Epithelial cell of esophagus (primary cell): ENCODE measurements at regions not wholly inside any gene's neighbourhood (a gene's known extent, or its start where the extent isn't known, plus 50 kb on each side); places are given as distances from the start of the nearest gene placed in this dataset.

ENCODE experiments used
- DNase-seq: peaks from one replicate; pipeline ENCODE4 v3.0.0; 2010; ENCODE audit warnings: low read depth
- H3K4me3 ChIP-seq: 2 replicates; pipeline ENCODE4 v1.5.1; 2011; ENCODE audit warnings: mild to moderate bottlenecking, low read length, control low read depth
- TF ChIP-seq, protein P1 (sequence below): IDR thresholded peaks from 2 replicates; pipeline ENCODE4 v1.5.1; 2011; ENCODE audit warnings: low read depth, mild to moderate bottlenecking, low read length, control low read depth, inconsistent platforms; ENCODE audit not compliant: insufficient read depth; ENCODE audit errors: missing control alignments

DNA sequence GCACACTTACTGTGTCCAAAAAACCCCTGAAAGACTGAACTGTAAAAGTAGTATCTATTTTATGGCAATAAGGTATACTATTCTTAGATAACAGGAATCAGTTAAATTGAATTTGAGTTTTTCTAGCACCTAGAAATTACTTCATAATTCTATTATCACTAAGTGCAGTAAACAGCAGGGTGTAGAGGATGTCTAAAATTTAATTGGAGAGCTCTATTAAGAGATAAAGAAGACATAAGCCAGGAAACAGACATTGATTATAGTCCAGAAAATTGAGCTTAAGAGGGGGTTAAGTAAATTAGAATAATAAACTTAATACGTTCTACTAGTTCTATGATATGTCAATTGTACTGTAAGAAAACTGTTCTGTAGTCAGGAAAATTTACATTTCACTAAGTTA lies 403.5 kb upstream of the CBLB start:
- TF ChIP-seq, protein P1, sequence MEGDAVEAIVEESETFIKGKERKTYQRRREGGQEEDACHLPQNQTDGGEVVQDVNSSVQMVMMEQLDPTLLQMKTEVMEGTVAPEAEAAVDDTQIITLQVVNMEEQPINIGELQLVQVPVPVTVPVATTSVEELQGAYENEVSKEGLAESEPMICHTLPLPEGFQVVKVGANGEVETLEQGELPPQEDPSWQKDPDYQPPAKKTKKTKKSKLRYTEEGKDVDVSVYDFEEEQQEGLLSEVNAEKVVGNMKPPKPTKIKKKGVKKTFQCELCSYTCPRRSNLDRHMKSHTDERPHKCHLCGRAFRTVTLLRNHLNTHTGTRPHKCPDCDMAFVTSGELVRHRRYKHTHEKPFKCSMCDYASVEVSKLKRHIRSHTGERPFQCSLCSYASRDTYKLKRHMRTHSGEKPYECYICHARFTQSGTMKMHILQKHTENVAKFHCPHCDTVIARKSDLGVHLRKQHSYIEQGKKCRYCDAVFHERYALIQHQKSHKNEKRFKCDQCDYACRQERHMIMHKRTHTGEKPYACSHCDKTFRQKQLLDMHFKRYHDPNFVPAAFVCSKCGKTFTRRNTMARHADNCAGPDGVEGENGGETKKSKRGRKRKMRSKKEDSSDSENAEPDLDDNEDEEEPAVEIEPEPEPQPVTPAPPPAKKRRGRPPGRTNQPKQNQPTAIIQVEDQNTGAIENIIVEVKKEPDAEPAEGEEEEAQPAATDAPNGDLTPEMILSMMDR: no peak
- DNase-seq: no peak
- no peak overlapping the region for H3K4me3 ChIP-seq

DNA sequence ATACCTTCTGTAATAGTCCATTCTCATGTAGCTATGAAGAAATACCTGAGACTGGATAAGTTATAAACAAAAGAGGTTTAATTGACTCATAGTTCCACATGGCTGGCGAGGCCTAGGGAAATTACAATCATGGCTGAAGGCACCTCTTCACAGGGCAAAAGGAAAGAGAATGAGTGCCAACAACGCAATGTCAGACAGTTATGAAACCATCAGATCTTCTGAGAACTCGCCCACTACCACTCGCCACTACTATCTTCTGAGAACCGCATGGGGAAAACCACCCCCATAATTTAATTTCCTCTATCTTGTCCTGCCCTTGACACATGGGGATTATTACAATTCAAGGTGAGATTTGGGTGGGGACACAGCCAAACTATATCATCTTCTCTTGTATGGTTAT lies 406.8 kb upstream of the CBLB start:
- TF ChIP-seq, protein P1: no peak
- DNase-seq: peak; percentile 9
- no peak overlapping the region for H3K4me3 ChIP-seq

DNA sequence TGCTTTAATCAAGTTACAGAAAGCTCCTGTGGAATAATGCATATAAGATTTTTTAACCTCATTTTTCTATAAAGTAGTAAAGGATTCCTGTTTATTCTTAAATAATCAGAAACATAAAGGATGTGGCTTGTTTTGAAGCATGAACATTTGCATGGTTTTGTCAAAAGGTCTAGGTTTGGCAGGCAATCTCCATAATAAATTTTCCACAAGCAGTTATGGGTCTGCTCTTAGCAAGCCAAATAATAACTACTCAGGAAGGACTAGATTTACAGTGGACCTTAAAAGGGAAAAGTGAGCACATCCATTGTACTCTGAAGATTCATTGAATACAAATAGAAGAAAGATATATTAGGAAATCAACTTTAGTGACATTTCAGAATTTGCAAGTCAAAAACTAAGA lies 407.3 kb upstream of the CBLB start:
- no peak overlapping the region for H3K4me3 ChIP-seq
- DNase-seq: no peak
- TF ChIP-seq, protein P1: no peak

DNA sequence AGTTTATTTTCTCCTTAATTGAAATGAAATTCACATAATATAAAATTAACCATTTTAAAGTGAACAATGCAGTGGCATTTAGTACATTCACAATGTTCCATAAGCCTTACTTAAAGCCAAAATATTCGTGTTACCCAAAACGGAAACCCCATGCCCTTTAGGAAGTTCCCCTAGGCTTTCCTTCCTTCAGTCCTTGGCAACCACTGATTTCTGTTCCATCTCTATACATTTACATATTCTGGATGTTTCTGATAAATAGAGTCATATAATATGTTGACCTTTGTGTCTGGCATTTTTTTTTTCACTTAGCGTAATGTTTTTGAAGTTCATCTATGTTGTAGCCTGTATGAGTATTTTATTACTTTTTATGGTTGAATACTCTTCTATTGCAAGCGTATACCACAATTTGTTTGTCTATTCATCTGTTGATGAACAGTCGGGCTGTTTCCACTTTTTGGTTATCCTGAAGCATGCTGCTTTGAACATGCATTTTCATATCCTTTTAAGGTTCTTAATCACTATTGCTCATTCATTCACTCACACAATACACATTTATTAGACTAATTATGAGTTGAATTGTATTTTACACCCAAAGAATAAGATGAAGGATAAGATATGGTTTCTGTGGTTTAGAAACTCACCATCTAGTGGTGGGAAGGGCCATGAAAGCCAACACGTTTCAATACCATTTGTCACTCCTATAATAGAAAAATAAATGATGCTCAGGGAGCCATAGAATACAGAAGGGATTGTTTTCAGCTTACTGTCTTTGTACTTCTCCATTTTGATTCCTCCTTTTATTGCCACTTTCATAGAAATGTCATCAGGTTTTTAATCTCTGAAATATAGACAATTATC lies 408.2 kb upstream of the CBLB start:
- DNase-seq: no peak
- TF ChIP-seq, protein P1: no peak
- no peak overlapping the region for H3K4me3 ChIP-seq

DNA sequence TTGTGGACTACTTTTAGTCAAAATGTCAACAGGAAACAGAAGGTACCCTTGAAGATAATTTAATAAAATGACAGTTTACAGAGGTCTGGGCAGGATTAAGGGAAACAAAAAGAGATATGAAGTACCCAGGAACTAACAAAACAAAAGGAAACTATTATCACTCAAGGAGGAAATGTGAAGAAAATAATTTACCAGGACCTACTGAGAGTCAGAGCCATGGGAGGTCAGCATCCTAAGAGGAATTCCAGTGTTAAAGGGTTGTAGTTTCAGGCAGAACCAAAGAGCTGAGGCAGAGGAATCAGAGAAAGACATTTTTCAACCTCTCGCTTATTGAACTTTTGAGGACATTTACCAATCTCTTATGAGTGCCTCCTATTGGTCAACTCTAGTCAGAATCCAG lies 408.9 kb upstream of the CBLB start:
- no peak for DNase-seq
- no peak overlapping the region for H3K4me3 ChIP-seq
- TF ChIP-seq, protein P1: no peak

DNA sequence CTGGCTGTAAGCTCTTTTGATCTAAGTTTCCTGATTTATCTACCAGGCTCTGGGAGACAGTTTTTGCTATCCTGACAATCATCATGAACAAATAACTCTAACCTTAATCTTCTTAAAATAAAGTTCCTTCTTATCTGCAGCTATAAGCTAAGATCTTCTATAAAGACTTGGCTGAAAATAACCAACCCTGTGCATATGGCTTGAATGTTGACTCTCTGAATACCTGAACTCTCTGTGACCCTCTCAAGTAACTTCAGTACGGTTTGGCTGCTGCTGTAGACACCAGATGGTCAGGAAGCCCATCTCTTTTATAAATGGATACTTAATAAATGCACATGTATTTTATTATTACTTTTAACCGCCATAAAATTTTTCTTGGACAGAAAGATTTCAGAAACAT lies 412.4 kb upstream of the CBLB start:
- DNase-seq: no peak
- no peak overlapping the region for H3K4me3 ChIP-seq
- TF ChIP-seq, protein P1: no peak

DNA sequence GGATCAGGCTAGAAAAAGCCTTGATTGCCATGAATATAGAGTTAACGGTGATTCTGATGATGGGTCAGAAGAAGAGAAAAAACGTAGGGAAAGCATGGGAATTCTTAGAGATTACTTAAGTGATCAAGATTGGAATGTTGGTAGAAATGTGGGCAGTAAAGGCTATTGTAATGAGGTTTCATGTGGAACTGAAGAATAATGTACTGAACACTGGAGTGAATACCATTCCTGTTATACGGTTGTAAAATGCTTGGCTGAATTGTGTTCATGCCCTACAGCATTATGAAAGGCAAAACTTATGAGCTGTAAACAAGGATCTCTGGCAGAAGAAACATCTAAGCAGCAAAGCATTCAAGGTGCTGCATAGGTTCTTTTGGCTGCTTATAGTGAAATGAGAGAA lies 414.1 kb upstream of the CBLB start:
- H3K4me3 ChIP-seq: no peak overlapping the region
- DNase-seq: no peak
- TF ChIP-seq, protein P1: no peak
